AG04450 (cell line): ENCODE measurements at regions not wholly inside any gene's neighbourhood (a gene's known extent, or its start where the extent isn't known, plus 50 kb on each side); places are given as distances from the start of the nearest gene placed in this dataset.
"Not testable (repeated sequence)": the region's sequence is repeated elsewhere in the genome, so short reads cannot be mapped to it uniquely, and the experiment has no call there.

Experiments used
- CTCF ChIA-PET: fragments of 300-600, 350-600 bp; formaldehyde crosslinking; extraction: SDS; loops from one replicate; lab custom pipeline; 2022; ENCODE audit warnings: antibody characterized with exemption, inconsistent platforms; lab: Charles Lee
- POLR2A ChIA-PET: fragments of 350-600 bp; formaldehyde crosslinking; extraction: SDS; loops from one replicate; lab custom pipeline; 2021; ENCODE audit warnings: antibody characterized with exemption, inconsistent platforms; lab: Yijun Ruan, JAX
- DNase-seq: peaks from one replicate; pipeline ENCODE4 v3.0.0-alpha.2; 2011; ENCODE audit warnings: low read depth, low spot score
- H3K27ac ChIP-seq: one replicate; pipeline ENCODE4 v1.5.1; 2012; ENCODE audit warnings: low read depth, low read length, control low read depth
- H3K27me3 ChIP-seq: one replicate; pipeline ENCODE4 v1.6.0; 2012; ENCODE audit warnings: low read length; ENCODE audit not compliant: control insufficient read depth, insufficient read depth
- H3K4me3 ChIP-seq: 2 replicates; pipeline ENCODE4 v1.5.1; 2011; ENCODE audit warnings: mild to moderate bottlenecking, low read depth, low read length, control low read depth
- H3K9me3 ChIP-seq: 2 replicates; pipeline ENCODE4 v1.5.1; 2012; ENCODE audit warnings: low read length; ENCODE audit not compliant: control insufficient read depth, insufficient read depth
- TF ChIP-seq, protein P1 (sequence below): IDR thresholded peaks from 2 replicates; pipeline ENCODE4 v1.5.1; 2011; ENCODE audit warnings: low read depth, low read length, control low read depth, inconsistent platforms

- Histone ChIP-seq H3K27me3 (no peaks in the 10 kb centered on the region), H3K27ac (no peak overlapping the region), H3K9me3 (no peaks in the 10 kb centered on the region), H3K4me3 (no peak overlapping the region)
- POLR2A ChIA-PET, result interaction anchor here (0.6 kb wide), 2 partner anchors 120 to 229 kb away, joined by 4 to 11 read pairs; no protein-coding TSS in a partner anchor
- TF ChIP-seq, protein P1, sequence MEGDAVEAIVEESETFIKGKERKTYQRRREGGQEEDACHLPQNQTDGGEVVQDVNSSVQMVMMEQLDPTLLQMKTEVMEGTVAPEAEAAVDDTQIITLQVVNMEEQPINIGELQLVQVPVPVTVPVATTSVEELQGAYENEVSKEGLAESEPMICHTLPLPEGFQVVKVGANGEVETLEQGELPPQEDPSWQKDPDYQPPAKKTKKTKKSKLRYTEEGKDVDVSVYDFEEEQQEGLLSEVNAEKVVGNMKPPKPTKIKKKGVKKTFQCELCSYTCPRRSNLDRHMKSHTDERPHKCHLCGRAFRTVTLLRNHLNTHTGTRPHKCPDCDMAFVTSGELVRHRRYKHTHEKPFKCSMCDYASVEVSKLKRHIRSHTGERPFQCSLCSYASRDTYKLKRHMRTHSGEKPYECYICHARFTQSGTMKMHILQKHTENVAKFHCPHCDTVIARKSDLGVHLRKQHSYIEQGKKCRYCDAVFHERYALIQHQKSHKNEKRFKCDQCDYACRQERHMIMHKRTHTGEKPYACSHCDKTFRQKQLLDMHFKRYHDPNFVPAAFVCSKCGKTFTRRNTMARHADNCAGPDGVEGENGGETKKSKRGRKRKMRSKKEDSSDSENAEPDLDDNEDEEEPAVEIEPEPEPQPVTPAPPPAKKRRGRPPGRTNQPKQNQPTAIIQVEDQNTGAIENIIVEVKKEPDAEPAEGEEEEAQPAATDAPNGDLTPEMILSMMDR, result no peak
- no peak for DNase-seq
- CTCF ChIA-PET, result no interaction called here
Measured at GRCh38 chr20:53676987-53677386, 83.3 kb upstream of the ZNF217 start.

DNA sequence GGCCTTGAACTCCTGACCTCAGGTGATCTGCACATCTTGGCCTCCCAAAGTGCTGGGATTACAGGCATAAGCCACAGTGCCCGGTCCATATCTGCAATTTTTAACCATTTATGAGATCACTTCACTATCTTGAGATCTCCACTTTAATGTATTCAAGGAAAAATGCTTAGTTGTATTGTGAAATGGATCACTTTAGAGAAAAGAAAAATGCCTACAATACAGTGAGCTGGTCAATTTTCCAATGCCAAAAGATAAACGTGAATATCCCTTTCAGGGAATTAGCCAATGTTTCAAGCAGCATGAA lies 82.8 kb upstream of the ZNF217 start:
- TF ChIP-seq, protein P1, result no peak
- H3K9me3 ChIP-seq, result no peaks in the 10 kb centered on the region
- H3K27me3 ChIP-seq, result no peaks in the 10 kb centered on the region
- DNase-seq, result no peak
- H3K27ac ChIP-seq, result no peak overlapping the region
- ChIA-PET CTCF (no interaction called here), POLR2A (no interaction called here)
- H3K4me3 ChIP-seq, result no peak overlapping the region

DNA sequence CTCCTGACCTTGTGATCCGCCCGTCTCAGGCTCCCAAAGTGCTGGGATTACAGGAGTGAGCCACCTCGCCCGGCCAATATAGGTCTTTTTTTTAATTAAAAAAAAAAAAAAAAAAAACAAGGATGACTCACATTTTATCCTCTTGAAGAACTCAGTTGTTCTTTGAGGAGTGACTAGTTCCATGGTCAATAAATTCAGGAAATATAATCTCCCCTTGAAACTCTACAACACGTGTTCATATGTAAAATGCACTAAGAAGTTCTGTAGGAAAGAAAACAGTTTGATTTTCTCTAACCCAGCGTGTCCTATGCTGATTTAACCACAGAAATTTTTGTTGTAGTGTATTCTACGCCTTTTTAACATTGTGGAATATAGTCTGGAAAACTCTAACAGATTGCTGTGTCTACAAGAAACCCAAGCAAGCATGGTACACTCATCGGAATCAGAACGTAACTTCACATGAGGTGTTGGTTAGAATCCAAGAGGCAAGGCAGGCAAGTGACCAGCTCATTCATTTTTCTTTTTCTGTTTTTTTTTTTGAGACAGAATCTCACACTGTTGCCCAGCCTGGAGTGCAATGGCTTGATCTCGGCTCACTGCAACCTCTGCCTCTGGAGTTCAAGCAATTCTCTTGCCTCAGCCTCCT lies 79.0 kb upstream of the ZNF217 start:
- CTCF ChIA-PET, result interaction anchor here (0.6 to 1.4 kb wide), 3 partner anchors 39 to 269 kb away, joined by 3 to 7 read pairs (median 3); no protein-coding TSS in a partner anchor
- TF ChIP-seq, protein P1, result no peak
- POLR2A ChIA-PET, result no interaction called here

DNA sequence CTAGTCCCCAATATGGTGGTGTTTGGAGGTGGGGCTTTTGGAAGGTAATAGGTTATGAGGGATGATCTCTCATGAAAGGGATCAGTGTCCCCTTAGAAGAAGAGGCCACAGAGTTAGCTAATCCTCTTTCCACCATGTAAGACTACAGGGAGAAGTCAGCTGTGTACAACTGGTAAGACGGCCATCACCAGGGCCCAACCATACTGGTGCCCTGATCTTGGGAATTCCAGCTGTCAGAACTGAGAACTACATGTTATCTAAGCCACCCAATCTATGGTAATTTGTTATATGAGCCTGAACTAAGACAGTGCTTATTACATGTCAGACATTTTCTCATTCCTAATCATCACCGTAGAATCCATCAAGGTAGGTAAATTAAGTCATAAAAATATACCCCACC lies 77.7 kb upstream of the ZNF217 start:
- Histone ChIP-seq H3K4me3 (no peak overlapping the region), H3K9me3 (no peaks in the 10 kb centered on the region; the same call in 1 of the 2 replicates), H3K27me3 (no peaks in the 10 kb centered on the region), H3K27ac (no peak overlapping the region)
- CTCF ChIA-PET, result interaction anchor here (1.4 kb wide), 1 partner anchor 268 kb away, joined by 7 read pairs; no protein-coding TSS in a partner anchor
- POLR2A ChIA-PET, result no interaction called here
- TF ChIP-seq, protein P1, result no peak
- no peak for DNase-seq

More for the DNA sequence above, 79.0 kb upstream of the ZNF217 start:
- no peaks in the 10 kb centered on the region for H3K9me3 ChIP-seq
- H3K27ac ChIP-seq, result no peak overlapping the region
- DNase-seq, result no peak
- no peak overlapping the region for H3K4me3 ChIP-seq
- no peaks in the 10 kb centered on the region for H3K27me3 ChIP-seq

GRCh38 chr20:53669517-53670313 lies 76.1 kb upstream of the ZNF217 start:
- POLR2A ChIA-PET, H3K4me3 ChIP-seq, H3K27me3 ChIP-seq, DNase-seq, H3K27ac ChIP-seq, H3K9me3 ChIP-seq: not testable (repeated sequence)
- CTCF ChIA-PET, result interaction anchor here (0.5 kb wide), 1 partner anchor 75 kb away, joined by 7 read pairs; no protein-coding TSS in a partner anchor
